CD8-positive, alpha-beta memory T cell (primary cell): ENCODE measurements at regions not wholly inside any gene's neighbourhood (a gene's known extent, or its start where the extent isn't known, plus 50 kb on each side); places are given as distances from the start of the nearest gene placed in this dataset.

ENCODE experiments used
- CTCF ChIA-PET: fragments of 350-600 bp; sonication (Branson Sonifier 250); formaldehyde crosslinking; loops from one replicate; lab custom pipeline; 2021; ENCODE audit warnings: antibody characterized with exemption; lab: Charles Lee
- POLR2A ChIA-PET: fragments of 350-600 bp; sonication (Branson Sonifier 250); formaldehyde crosslinking; loops from one replicate; lab custom pipeline; 2021; ENCODE audit warnings: antibody characterized with exemption; lab: Charles Lee
- DNase-seq, 5 donors: peaks; one replicate each; pipeline versions ENCODE4 v3.0.0 to v3.0.0-alpha.2; 2020 to 2022; ENCODE audit warnings: mixed read lengths in 1 of 5
- H3K27ac ChIP-seq: one replicate; pipeline ENCODE4 v1.7.0; 2013; ENCODE audit warnings: low read depth, mild to moderate bottlenecking, low read length, moderate library complexity
- H3K27me3 ChIP-seq: 2 replicates; pipeline ENCODE4 v1.7.0; 2013; ENCODE audit warnings: low read length, mild to moderate bottlenecking; ENCODE audit not compliant: insufficient read depth, poor library complexity, severe bottlenecking
- H3K36me3 ChIP-seq: 2 replicates; pipeline ENCODE4 v1.7.0; 2013; ENCODE audit warnings: mild to moderate bottlenecking, low read length, moderate library complexity; ENCODE audit not compliant: insufficient read depth
- H3K4me1 ChIP-seq: 2 replicates; pipeline ENCODE4 v1.7.0; 2013; ENCODE audit warnings: mild to moderate bottlenecking, low read length, moderate library complexity; ENCODE audit not compliant: insufficient read depth
- H3K4me3 ChIP-seq: 2 replicates; pipeline ENCODE4 v1.7.0; 2013; ENCODE audit warnings: mild to moderate bottlenecking, low read length
- H3K9me3 ChIP-seq: 2 replicates; pipeline ENCODE4 v1.7.0; 2013; ENCODE audit warnings: mild to moderate bottlenecking, low read length
- H3K27ac Mint-ChIP-seq, 8 donors: one replicate each; pipeline ENCODE4 v1.8.0; 2020 to 2021; ENCODE audit warnings: mixed read lengths in 8 of 8, mild to moderate bottlenecking in 6 of 8, inconsistent platforms in 3 of 8, moderate library complexity in 3 of 8
- H3K27me3 Mint-ChIP-seq, 2 donors: one replicate each; pipeline ENCODE4 v1.8.0; 2020 to 2021; ENCODE audit warnings: mixed read lengths in 2 of 2, mild to moderate bottlenecking in 1 of 2, moderate library complexity in 1 of 2
- H3K36me3 Mint-ChIP-seq, 3 donors: one replicate each; pipeline ENCODE4 v1.8.0; 2020 to 2021; ENCODE audit warnings: mixed read lengths in 3 of 3, inconsistent platforms in 1 of 3, mild to moderate bottlenecking in 1 of 3
- H3K4me1 Mint-ChIP-seq, 3 donors: one replicate each; pipeline ENCODE4 v1.8.0; 2020 to 2021; ENCODE audit warnings: mixed read lengths in 3 of 3, inconsistent platforms in 1 of 3, mild to moderate bottlenecking in 1 of 3
- H3K4me3 Mint-ChIP-seq, 7 donors: one replicate each; pipeline ENCODE4 v1.8.0; 2020 to 2021; ENCODE audit warnings: mixed read lengths in 7 of 7, mild to moderate bottlenecking in 6 of 7, moderate library complexity in 4 of 7, inconsistent platforms in 2 of 7
- H3K9me3 Mint-ChIP-seq, 5 donors: one replicate each; pipeline ENCODE4 v1.8.0; 2020 to 2022; ENCODE audit warnings: mixed read lengths in 5 of 5, mild to moderate bottlenecking in 3 of 5, moderate library complexity in 2 of 5, inconsistent platforms in 1 of 5

GRCh38 chr3:82079335-82079890, 318.0 kb upstream of the GBE1 start:
- no peaks in the 10 kb centered on the region for H3K9me3 ChIP-seq
- no peaks in the 10 kb centered on the region for H3K27me3 ChIP-seq
- DNase-seq, result no peak
- no peaks in the 10 kb centered on the region for H3K4me1 ChIP-seq
- Mint-ChIP-seq H3K36me3 (no peaks in the 10 kb centered on the region), H3K4me1 (no peaks in the 10 kb centered on the region), H3K27me3 (no peaks in the 10 kb centered on the region), H3K27ac (no peak overlapping the region), H3K4me3 (no peak overlapping the region), H3K9me3 (peaks cover 0 to 3% (median 0%) of the 10 kb centered on the region in 5 donors)
- no peak overlapping the region for H3K4me3 ChIP-seq
- H3K27ac ChIP-seq, result no peak overlapping the region
- ChIA-PET CTCF (no interaction called here), POLR2A (no interaction called here)
- H3K36me3 ChIP-seq, result no peaks in the 10 kb centered on the region

DNA sequence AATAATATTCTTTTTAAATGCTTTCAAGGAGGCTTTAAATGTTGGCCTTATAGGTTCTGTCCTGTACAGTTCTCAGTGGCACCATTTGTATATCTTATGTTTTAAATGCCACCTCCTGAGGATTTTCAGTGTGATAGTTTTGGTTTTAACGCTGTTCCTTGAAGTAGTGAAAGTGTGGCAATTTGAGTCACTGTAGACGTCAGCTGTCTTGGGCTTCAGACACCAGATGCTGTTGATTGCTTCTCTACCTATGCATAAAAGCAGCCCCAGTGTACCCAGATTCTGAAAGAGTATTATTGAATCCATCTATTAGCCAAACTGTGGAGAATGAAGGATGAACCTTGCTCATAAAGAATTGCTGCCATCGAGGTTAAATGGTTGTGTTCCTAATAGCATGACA, 316.8 kb upstream of the GBE1 start:
- H3K4me1 ChIP-seq, result no peaks in the 10 kb centered on the region
- Mint-ChIP-seq H3K4me1 (no peaks in the 10 kb centered on the region), H3K4me3 (no peak overlapping the region), H3K27ac (no peak overlapping the region), H3K27me3 (no peaks in the 10 kb centered on the region), H3K9me3 (peaks cover 0 to 6% (median 0%) of the 10 kb centered on the region in 5 donors), H3K36me3 (no peaks in the 10 kb centered on the region)
- CTCF ChIA-PET, result no interaction called here
- no peaks in the 10 kb centered on the region for H3K36me3 ChIP-seq
- H3K9me3 ChIP-seq, result no peaks in the 10 kb centered on the region
- H3K27ac ChIP-seq, result no peak overlapping the region
- no peak for DNase-seq
- no peaks in the 10 kb centered on the region for H3K27me3 ChIP-seq
- POLR2A ChIA-PET, result no interaction called here
- no peak overlapping the region for H3K4me3 ChIP-seq

GRCh38 chr3:82067420-82067819, 306.0 kb upstream of the GBE1 start:
- H3K27me3 ChIP-seq, result no peaks in the 10 kb centered on the region
- no peaks in the 10 kb centered on the region for H3K36me3 ChIP-seq
- ChIA-PET POLR2A (no interaction called here), CTCF (no interaction called here)
- Mint-ChIP-seq H3K9me3 (peaks cover 0 to 2% (median 0%) of the 10 kb centered on the region in 5 donors), H3K4me1 (no peaks in the 10 kb centered on the region), H3K4me3 (no peak overlapping the region), H3K36me3 (no peaks in the 10 kb centered on the region), H3K27me3 (no peaks in the 10 kb centered on the region), H3K27ac (no peak overlapping the region)
- H3K9me3 ChIP-seq, result no peaks in the 10 kb centered on the region
- H3K4me1 ChIP-seq, result no peaks in the 10 kb centered on the region
- no peak overlapping the region for H3K27ac ChIP-seq
- no peak overlapping the region for H3K4me3 ChIP-seq
- no peak for DNase-seq

- Mint-ChIP-seq H3K9me3 (peaks cover 0 to 3% (median 0%) of the 10 kb centered on the region in 5 donors), H3K4me1 (no peaks in the 10 kb centered on the region), H3K27ac (no peak overlapping the region), H3K36me3 (no peaks in the 10 kb centered on the region), H3K4me3 (no peak overlapping the region), H3K27me3 (no peaks in the 10 kb centered on the region)
- no peak overlapping the region for H3K4me3 ChIP-seq
- no peak for DNase-seq
- no peaks in the 10 kb centered on the region for H3K27me3 ChIP-seq
- POLR2A ChIA-PET, result no interaction called here
- no peak overlapping the region for H3K27ac ChIP-seq
- no peaks in the 10 kb centered on the region for H3K4me1 ChIP-seq
- H3K36me3 ChIP-seq, result no peaks in the 10 kb centered on the region
- CTCF ChIA-PET, result no interaction called here
- H3K9me3 ChIP-seq, result no peaks in the 10 kb centered on the region
Measured at GRCh38 chr3:82058809-82059208, 297.4 kb upstream of the GBE1 start.

- no peaks in the 10 kb centered on the region for H3K27me3 ChIP-seq
- H3K9me3 ChIP-seq, result no peaks in the 10 kb centered on the region
- no peaks in the 10 kb centered on the region for H3K36me3 ChIP-seq
- no peak overlapping the region for H3K27ac ChIP-seq
- Mint-ChIP-seq H3K27ac (no peak overlapping the region), H3K36me3 (no peaks in the 10 kb centered on the region), H3K9me3 (no peaks in the 10 kb centered on the region), H3K4me1 (no peaks in the 10 kb centered on the region), H3K4me3 (no peak overlapping the region), H3K27me3 (no peaks in the 10 kb centered on the region)
- H3K4me3 ChIP-seq, result no peak overlapping the region
- H3K4me1 ChIP-seq, result no peaks in the 10 kb centered on the region
- ChIA-PET CTCF (no interaction called here), POLR2A (no interaction called here)
- no peak for DNase-seq
Measured at GRCh38 chr3:82055792-82056191, 294.3 kb upstream of the GBE1 start.

GRCh38 chr3:82054849-82055248, 293.4 kb upstream of the GBE1 start:
- no peak overlapping the region for H3K4me3 ChIP-seq
- POLR2A ChIA-PET, result no interaction called here
- Mint-ChIP-seq H3K27me3 (no peaks in the 10 kb centered on the region), H3K27ac (no peak overlapping the region), H3K4me3 (no peak overlapping the region), H3K4me1 (no peaks in the 10 kb centered on the region), H3K9me3 (no peaks in the 10 kb centered on the region), H3K36me3 (no peaks in the 10 kb centered on the region)
- H3K4me1 ChIP-seq, result no peaks in the 10 kb centered on the region
- no peaks in the 10 kb centered on the region for H3K27me3 ChIP-seq
- no peaks in the 10 kb centered on the region for H3K9me3 ChIP-seq
- no peaks in the 10 kb centered on the region for H3K36me3 ChIP-seq
- no peak for DNase-seq
- CTCF ChIA-PET, result no interaction called here
- H3K27ac ChIP-seq, result no peak overlapping the region

DNA sequence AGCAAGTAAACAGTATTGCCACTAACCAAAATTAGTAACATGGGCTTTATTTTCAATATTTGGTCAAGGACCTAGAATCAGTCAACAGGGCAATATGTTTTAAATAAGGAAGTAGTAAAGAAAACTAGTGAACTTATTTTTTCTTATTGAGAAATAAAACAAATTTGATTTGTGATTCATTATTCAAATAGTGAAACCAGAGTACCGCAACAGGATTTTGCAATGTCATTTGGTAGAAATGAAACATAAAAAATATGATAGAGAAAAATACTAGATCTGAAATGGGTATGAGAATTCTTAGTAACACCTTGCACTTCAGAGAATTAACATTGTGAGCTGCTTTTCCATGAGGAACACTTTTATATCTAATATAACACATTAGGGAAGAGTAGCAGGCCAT, 291.8 kb upstream of the GBE1 start:
- POLR2A ChIA-PET, result no interaction called here
- Mint-ChIP-seq H3K36me3 (no peaks in the 10 kb centered on the region), H3K9me3 (no peaks in the 10 kb centered on the region), H3K27me3 (no peaks in the 10 kb centered on the region), H3K4me1 (no peaks in the 10 kb centered on the region), H3K27ac (no peak overlapping the region), H3K4me3 (no peak overlapping the region)
- Histone ChIP-seq H3K9me3 (no peaks in the 10 kb centered on the region), H3K4me1 (no peaks in the 10 kb centered on the region), H3K27ac (no peak overlapping the region), H3K27me3 (no peaks in the 10 kb centered on the region), H3K36me3 (no peaks in the 10 kb centered on the region), H3K4me3 (no peak overlapping the region)
- no peak for DNase-seq
- CTCF ChIA-PET, result no interaction called here

DNA sequence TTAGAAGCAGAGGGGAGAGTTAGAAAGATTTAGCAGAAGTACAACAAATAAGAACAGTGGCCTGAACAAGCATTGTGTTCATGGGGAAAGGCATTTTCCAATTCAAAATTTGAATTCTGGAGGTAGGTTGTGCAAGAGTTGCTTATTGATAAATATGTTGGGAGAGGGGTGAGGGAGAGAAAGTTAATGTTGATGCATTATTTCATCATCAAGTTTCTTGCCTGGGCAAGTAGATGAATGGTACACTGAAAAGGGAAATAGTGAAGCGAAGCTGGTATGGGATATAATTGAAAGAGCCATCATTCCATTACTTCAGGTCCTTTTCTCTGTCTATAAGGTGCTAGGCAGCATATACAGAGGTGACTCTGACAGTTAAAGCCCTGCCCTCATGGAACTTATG, 288.9 kb upstream of the GBE1 start:
- CTCF ChIA-PET, result no interaction called here
- Histone ChIP-seq H3K27me3 (no peaks in the 10 kb centered on the region), H3K36me3 (no peaks in the 10 kb centered on the region)

GRCh38 chr3:82048711-82049110, 287.3 kb upstream of the GBE1 start:
- no peak for DNase-seq
- H3K27ac Mint-ChIP-seq, result no peak overlapping the region
- no peaks in the 10 kb centered on the region for H3K4me1 Mint-ChIP-seq
- ChIA-PET CTCF (no interaction called here), POLR2A (no interaction called here)
- H3K9me3 ChIP-seq, result no peaks in the 10 kb centered on the region
- H3K9me3 Mint-ChIP-seq, result peaks cover 0 to 9% (median 0%) of the 10 kb centered on the region in 5 donors
- H3K27me3 ChIP-seq, result no peaks in the 10 kb centered on the region
- no peak overlapping the region for H3K4me3 ChIP-seq
- H3K4me3 Mint-ChIP-seq, result no peak overlapping the region
- H3K4me1 ChIP-seq, result no peaks in the 10 kb centered on the region
- no peak overlapping the region for H3K27ac ChIP-seq
- no peaks in the 10 kb centered on the region for H3K36me3 Mint-ChIP-seq
- H3K36me3 ChIP-seq, result no peaks in the 10 kb centered on the region
- H3K27me3 Mint-ChIP-seq, result no peaks in the 10 kb centered on the region

More for the DNA sequence above, 288.9 kb upstream of the GBE1 start:
- Histone ChIP-seq H3K27ac (no peak overlapping the region), H3K4me3 (no peak overlapping the region), H3K4me1 (no peaks in the 10 kb centered on the region), H3K9me3 (no peaks in the 10 kb centered on the region)
- POLR2A ChIA-PET, result no interaction called here
- DNase-seq, result no peak
- Mint-ChIP-seq H3K27me3 (no peaks in the 10 kb centered on the region), H3K4me1 (no peaks in the 10 kb centered on the region), H3K36me3 (no peaks in the 10 kb centered on the region), H3K27ac (no peak overlapping the region), H3K9me3 (peaks cover 0 to 7% (median 0%) of the 10 kb centered on the region in 5 donors), H3K4me3 (no peak overlapping the region)
